Activated naive CD8-positive, alpha-beta T cell treated with anti-CD3 and anti-CD28 coated beads for 36 hours (primary cell): ENCODE measurements at regions not wholly inside any gene's neighbourhood (a gene's known extent, or its start where the extent isn't known, plus 50 kb on each side); places are given as distances from the start of the nearest gene placed in this dataset.
A peak's percentile ranks its signal among the peaks of the same experiment; 100 is the strongest.

ENCODE experiments used
- DNase-seq: peaks from one replicate; pipeline ENCODE4 v3.0.0; 2021
- H3K27ac Mint-ChIP-seq: one replicate; pipeline ENCODE4 v1.8.0; 2022; ENCODE audit warnings: mild to moderate bottlenecking, moderate library complexity, mixed read lengths
- H3K27me3 Mint-ChIP-seq: one replicate; pipeline ENCODE4 v1.8.0; 2022; ENCODE audit warnings: mild to moderate bottlenecking, mixed read lengths
- H3K36me3 Mint-ChIP-seq: one replicate; pipeline ENCODE4 v1.8.0; 2021; ENCODE audit warnings: mild to moderate bottlenecking, mixed read lengths
- H3K4me1 Mint-ChIP-seq: one replicate; pipeline ENCODE4 v1.8.0; 2021; ENCODE audit warnings: mixed read lengths
- H3K4me3 Mint-ChIP-seq: one replicate; pipeline ENCODE4 v1.8.0; 2022; ENCODE audit warnings: mild to moderate bottlenecking, moderate library complexity, mixed read lengths
- H3K9me3 Mint-ChIP-seq: one replicate; pipeline ENCODE4 v1.8.0; 2022; ENCODE audit warnings: mixed read lengths

DNA sequence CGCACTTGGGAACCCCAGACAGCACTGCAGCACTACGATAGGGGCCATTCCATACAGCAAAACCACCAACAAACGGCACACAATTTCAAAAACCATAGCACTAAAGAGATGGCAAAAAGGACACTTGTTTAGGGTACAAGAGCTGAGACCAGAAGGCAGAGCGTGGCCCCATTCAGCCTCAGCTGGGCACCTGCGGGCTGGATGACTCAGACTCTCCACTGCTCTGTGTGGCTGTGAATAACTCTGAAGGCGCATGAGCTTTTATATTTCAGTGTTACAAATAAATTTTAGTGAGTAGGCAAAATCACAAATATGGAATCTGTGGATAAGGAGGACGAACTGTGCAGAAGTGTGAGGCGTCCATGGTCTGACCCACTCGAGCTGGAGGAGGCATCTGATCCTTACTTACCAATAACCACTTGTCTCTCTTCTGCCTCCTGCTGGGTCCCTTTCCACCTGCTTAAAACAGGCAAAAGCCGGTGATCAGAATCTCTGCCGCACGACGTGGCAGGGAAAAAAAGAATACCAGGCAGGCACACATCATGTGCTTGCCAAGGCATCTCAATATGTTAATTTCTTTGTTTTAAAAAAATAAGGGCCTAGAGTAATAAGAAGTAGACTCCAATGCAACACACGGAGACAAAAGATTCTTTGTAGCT is 325.7 kb downstream of the SHANK2 start:
- Mint-ChIP-seq H3K4me1 (no peaks in the 10 kb centered on the region), H3K36me3 (no peaks in the 10 kb centered on the region), H3K9me3 (peaks cover 11% of the 10 kb centered on the region), H3K4me3 (no peak overlapping the region), H3K27ac (no peak overlapping the region), H3K27me3 (peaks cover 8% of the 10 kb centered on the region)
- DNase-seq = no peak

DNA sequence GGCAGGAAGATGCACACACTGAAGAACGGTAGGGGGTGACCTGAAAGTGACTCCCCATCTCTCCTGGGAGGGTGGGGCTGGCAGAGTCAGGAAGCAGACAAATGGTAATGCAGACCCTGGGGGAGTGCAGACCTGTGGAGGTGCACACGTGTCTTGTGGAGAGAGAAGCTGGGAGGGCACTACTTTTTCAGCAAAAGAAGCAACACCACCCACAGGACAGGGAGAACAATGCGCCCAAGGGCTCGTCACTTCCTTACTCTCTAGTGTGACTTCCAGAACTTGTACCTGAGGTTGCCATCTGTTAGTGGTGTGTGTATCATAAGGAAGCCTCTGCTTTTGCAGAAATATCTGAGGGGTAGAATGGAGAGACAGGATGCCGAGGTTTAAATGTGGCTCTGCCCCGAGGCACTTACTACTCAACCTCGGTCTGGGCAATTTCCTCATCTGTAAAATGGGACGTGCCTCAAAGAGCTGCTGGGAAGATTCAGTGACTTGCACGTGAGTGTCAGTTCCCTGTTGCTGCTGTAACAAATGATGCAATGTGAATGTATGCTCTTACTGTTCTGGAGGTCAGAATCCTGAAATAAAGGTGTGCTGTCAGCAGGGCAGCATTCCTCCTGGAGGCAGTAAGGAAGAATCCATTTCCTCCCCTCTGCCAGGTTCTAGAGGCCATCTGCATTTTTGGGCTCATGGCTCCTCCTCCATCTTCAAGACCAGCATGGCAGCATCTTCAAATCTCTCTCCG is 323.4 kb downstream of the SHANK2 start:
- Mint-ChIP-seq H3K9me3 (peaks cover 3% of the 10 kb centered on the region), H3K4me1 (no peaks in the 10 kb centered on the region), H3K36me3 (no peaks in the 10 kb centered on the region), H3K4me3 (no peak overlapping the region), H3K27ac (no peak overlapping the region), H3K27me3 (peaks cover 8% of the 10 kb centered on the region)
- DNase-seq = no peak

DNA sequence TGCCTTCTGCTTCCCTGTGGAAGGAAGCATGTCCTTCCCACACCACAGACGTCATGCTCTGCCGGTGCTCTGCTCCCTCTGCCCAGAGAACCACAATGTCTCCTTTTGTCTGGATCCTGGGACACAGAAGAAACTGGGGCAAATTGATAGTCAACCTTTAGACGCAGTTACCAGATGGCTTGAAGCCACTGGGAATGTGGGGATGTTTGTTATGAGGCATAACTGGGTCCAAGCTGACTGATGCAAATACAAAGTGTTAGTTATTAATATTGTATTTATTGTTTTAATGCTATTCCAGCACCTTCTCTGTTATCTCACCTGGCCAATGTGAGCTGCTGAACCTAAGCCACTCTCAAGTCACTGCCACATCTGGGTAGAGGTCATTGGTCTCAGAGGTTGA is 322.2 kb downstream of the SHANK2 start:
- Mint-ChIP-seq H3K4me1 (no peaks in the 10 kb centered on the region), H3K9me3 (peaks cover 3% of the 10 kb centered on the region), H3K27ac (no peak overlapping the region), H3K36me3 (no peaks in the 10 kb centered on the region), H3K27me3 (peaks cover 8% of the 10 kb centered on the region), H3K4me3 (no peak overlapping the region)
- no peak for DNase-seq

DNA sequence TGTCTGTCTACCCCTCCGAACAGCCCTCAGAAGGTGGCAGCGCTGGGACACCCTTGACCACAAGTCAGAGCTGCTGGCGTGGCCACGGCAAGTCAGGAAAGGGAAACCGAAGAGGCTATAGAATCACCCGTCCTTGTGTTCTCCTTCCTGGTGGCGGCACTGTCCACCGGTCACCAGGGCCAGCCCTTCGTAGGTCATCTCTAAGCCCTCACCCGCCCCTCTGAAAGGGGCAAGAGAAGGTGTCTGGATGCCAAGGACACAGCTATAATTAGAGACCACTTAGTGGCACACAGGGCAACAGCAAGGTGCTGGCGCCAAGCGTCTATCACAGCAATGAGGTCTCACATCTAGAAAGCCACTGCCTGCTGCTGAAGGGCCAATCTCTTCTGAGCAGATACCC is 320.9 kb downstream of the SHANK2 start:
- H3K27me3 Mint-ChIP-seq = peaks cover 8% of the 10 kb centered on the region
- H3K4me3 Mint-ChIP-seq = no peak overlapping the region
- DNase-seq = no peak
- no peak overlapping the region for H3K27ac Mint-ChIP-seq
- no peaks in the 10 kb centered on the region for H3K36me3 Mint-ChIP-seq
- no peaks in the 10 kb centered on the region for H3K4me1 Mint-ChIP-seq
- peaks cover 3% of the 10 kb centered on the region for H3K9me3 Mint-ChIP-seq

DNA sequence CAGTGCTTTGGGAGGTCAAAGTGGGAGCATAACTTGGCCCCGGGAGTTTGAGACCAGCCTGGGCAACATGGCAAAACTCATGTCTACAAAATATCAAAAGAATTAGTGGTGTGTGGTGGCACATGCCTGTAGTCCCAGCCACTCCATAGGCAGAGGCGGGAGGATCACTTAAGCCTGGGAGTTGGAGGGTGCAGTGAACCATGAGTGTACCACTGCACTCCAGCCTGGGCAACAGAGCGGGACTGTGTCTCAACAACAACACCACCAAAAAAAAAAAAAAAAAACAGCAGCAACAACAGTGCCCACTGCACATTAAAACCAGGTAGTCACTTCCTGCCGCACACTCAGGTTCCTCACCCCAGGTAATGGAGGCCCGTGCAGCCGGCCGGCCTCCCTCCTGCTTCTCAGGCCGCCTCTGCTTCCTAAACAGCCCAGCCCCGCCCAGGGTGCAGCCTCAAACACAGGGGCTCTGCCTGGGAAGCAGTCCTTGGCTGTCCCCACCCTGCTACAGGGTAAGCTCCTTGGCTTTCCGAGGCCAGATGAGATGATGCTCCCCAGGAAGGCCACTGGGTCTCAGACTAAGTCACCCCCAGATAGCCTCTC is 318.3 kb downstream of the SHANK2 start:
- peaks cover 3% of the 10 kb centered on the region for H3K9me3 Mint-ChIP-seq
- H3K36me3 Mint-ChIP-seq = no peaks in the 10 kb centered on the region
- no peaks in the 10 kb centered on the region for H3K4me1 Mint-ChIP-seq
- no peak for DNase-seq
- H3K27me3 Mint-ChIP-seq = peaks cover 3% of the 10 kb centered on the region
- H3K4me3 Mint-ChIP-seq = no peak overlapping the region
- H3K27ac Mint-ChIP-seq = no peak overlapping the region

DNA sequence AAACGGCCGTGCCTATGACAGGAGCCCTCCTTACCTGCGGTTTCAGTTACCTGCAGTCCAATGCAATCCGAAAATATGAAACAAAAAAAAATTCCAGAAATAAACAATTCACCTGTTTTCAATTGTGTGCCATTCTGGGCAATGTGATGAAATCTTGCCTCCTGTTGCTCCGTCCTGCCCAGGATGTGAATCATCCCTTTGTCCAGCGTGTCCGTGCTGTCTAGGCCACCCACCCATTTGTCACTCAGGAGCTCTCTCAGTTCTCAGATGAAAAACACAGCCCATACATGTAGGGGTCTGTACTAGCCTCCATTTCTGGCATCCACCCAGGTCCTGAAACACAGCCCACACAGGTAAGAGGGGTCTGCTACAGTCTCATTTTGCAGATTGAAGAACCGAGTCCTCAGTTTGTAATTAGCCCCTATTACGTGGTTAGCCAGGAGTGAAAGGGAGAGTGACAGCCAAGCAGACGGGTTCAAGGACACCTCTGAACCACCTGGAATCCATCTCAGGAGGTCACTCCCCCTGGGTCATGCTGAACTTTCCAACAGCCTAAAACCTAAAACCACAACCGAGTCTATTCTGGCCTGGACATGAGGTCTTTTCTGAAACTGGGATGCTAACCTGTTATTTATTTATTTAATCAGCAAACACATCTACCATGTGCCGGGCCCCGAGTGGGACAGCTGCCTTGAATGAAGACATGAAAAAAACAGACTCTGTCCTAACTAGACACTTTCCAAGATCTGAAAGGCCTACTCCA is 317.2 kb downstream of the SHANK2 start:
- H3K9me3 Mint-ChIP-seq = peaks cover 8% of the 10 kb centered on the region
- no peaks in the 10 kb centered on the region for H3K4me1 Mint-ChIP-seq
- no peak overlapping the region for H3K27ac Mint-ChIP-seq
- no peak for DNase-seq
- no peaks in the 10 kb centered on the region for H3K36me3 Mint-ChIP-seq
- peaks cover 3% of the 10 kb centered on the region for H3K27me3 Mint-ChIP-seq
- H3K4me3 Mint-ChIP-seq = no peak overlapping the region

DNA sequence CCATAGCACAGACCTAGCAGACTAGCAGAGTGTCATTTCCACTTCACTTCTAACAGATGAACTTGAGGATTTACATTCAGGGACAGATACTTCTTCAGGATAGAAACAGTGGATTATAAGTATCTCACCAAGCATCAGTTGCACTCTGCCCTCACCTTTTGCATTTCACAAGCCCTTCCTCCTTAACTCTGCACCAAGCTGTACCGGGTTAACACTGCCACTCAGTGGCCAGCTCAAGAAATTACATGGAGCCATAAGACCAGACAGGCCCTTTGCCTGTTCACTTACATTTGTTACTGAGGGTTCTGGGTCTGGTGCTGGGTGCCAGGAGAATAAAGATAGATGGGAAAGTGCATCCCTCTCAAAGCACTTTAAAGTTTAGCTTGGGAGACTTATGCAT is 309.8 kb downstream of the SHANK2 start:
- H3K36me3 Mint-ChIP-seq = peaks cover 3% of the 10 kb centered on the region
- H3K4me3 Mint-ChIP-seq = no peak overlapping the region
- peaks cover 6% of the 10 kb centered on the region for H3K27me3 Mint-ChIP-seq
- H3K9me3 Mint-ChIP-seq = peaks cover 29% of the 10 kb centered on the region
- DNase-seq = peak; percentile 11
- H3K4me1 Mint-ChIP-seq = no peaks in the 10 kb centered on the region
- no peak overlapping the region for H3K27ac Mint-ChIP-seq

DNA sequence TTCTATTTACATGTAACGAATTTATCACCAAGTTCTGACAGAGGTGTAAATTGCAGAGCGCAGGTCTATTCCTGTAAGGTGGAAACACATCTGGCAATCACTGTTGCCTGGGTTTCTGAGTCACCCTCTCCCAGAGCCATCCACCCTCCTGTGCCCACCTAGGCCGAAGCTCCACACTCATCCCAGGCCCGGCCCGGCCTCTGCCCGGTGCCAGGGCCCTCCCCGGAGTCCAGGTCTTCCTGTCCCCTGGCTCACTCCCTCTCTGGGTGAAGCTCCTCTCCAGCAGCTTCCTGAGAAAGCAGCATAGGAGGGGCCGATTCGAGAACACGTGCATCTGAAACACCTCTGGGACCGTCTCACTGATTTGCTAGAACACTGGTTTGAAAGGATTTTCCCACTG is 308.2 kb downstream of the SHANK2 start:
- Mint-ChIP-seq H3K27ac (no peak overlapping the region), H3K9me3 (peaks cover 29% of the 10 kb centered on the region)

DNA sequence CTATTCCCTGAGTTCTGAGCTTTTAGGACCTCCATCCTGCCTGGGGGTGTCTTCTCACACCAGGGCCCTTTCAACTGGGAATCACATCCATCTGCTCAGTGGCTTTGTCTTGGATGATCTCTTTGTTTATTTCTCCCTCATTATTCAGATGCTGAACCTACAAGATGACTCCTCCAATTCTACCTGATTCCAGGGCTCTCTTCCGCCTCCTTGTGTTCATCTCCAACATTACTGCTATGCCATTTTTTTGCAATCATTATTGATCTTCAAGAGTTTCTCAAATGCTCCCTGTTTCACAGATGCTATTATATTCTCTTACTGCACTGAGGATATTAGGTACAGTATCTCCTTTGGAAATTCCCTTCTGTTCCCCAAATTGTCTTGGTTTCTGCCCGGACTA is 307.7 kb downstream of the SHANK2 start:
- DNase-seq = no peak
- Mint-ChIP-seq H3K27me3 (peaks cover 11% of the 10 kb centered on the region), H3K36me3 (peaks cover 3% of the 10 kb centered on the region), H3K4me3 (no peak overlapping the region), H3K4me1 (no peaks in the 10 kb centered on the region), H3K9me3 (peaks cover 27% of the 10 kb centered on the region), H3K27ac (no peak overlapping the region)

More for the DNA sequence above, 308.2 kb downstream of the SHANK2 start:
- H3K36me3 Mint-ChIP-seq = peaks cover 3% of the 10 kb centered on the region
- no peak for DNase-seq
- peaks cover 11% of the 10 kb centered on the region for H3K27me3 Mint-ChIP-seq
- H3K4me1 Mint-ChIP-seq = no peaks in the 10 kb centered on the region
- no peak overlapping the region for H3K4me3 Mint-ChIP-seq

DNA sequence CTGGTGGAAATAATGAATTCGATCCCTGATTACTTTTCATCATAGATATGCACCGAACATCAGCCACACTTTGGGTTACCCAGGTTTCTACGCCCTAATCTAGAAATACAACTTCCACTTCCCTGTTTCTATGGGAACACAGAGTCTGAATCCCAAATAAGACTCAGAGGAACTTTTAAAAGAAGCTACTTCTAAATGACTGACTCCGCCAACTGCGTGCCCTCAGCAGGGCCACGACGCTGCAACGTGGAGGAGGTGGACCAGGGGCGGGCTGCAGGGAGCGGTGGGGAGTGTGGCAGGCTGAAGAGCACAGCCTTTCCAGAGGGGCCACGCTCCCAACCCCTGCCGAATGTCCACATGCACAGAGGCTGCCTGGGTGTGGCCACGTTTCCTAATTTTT is 304.0 kb downstream of the SHANK2 start:
- H3K4me3 Mint-ChIP-seq = no peak overlapping the region
- no peaks in the 10 kb centered on the region for H3K36me3 Mint-ChIP-seq
- peaks cover 11% of the 10 kb centered on the region for H3K27me3 Mint-ChIP-seq
- peaks cover 16% of the 10 kb centered on the region for H3K9me3 Mint-ChIP-seq
- H3K27ac Mint-ChIP-seq = no peak overlapping the region
- DNase-seq = no peak
- no peaks in the 10 kb centered on the region for H3K4me1 Mint-ChIP-seq

DNA sequence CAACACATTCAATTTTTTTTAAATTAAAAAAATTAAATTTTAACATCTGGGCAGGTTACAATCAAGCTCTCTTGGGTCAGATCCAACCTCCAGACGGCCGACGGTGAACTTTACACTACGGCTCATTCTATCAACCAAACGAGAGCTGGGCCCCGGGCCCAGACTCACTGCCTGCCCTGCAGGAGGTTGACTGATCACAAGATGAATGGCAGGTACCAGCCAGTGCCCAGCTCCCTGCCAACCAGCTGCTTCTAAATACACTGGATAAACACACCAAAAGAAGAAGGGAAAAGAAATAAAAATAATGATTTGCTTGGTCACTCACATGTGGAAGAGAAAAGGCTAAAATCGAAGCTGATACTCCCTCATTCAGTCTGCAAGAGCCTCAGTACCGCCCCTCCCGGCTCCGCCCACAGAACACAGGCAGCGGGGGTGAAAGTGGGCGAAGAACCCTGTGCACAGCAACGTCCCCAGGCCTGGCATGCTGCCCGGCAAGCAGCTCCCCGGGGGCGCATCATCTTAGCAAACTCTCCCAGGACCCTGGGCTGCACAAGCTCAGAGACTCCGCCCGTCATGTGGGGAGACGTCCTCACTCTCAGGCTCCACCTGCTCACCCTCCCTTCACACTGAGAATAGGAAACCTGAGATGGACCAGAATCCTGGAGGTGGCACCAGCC is 303.4 kb downstream of the SHANK2 start:
- H3K9me3 Mint-ChIP-seq = peaks cover 13% of the 10 kb centered on the region
- H3K27me3 Mint-ChIP-seq = peaks cover 16% of the 10 kb centered on the region
- no peak overlapping the region for H3K27ac Mint-ChIP-seq
- DNase-seq = no peak
- no peak overlapping the region for H3K4me3 Mint-ChIP-seq
- no peaks in the 10 kb centered on the region for H3K36me3 Mint-ChIP-seq
- peaks cover 2% of the 10 kb centered on the region for H3K4me1 Mint-ChIP-seq

DNA sequence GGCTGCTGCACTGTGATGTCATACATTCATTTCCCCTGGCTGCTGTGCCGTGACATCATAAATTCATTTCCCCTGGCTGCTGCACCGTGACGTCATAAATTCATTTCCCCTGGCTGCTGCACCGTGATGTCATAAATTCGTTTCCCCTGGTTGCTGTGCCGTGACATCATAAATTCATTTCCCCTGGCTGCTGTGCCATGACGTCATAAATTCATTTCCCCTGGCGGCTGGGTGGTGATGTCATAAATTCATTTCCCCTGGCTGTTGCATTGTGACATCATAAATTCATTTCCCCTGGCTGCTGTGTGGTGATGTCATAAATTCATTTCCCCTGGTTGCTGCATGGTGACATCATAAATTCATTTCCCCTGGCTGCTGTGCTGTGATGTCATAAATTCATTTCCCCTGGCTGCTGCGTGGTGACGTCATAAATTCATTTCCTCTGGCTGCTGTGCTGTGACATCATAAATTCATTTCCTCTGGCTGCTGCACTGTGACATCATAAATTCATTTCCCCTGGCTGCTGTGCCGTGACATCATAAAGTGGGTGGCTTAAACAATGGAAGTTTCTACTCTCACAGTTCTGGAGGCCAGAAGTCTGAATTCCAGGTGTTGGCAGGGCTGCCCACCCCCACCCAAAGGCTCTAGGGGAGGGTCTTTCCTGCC is 301.1 kb downstream of the SHANK2 start:
- no peak for DNase-seq
- H3K4me1 Mint-ChIP-seq = peaks cover 2% of the 10 kb centered on the region
- peaks cover 11% of the 10 kb centered on the region for H3K27me3 Mint-ChIP-seq
- H3K9me3 Mint-ChIP-seq = peaks cover 9% of the 10 kb centered on the region
- no peaks in the 10 kb centered on the region for H3K36me3 Mint-ChIP-seq
- H3K4me3 Mint-ChIP-seq = no peak overlapping the region
- no peak overlapping the region for H3K27ac Mint-ChIP-seq

DNA sequence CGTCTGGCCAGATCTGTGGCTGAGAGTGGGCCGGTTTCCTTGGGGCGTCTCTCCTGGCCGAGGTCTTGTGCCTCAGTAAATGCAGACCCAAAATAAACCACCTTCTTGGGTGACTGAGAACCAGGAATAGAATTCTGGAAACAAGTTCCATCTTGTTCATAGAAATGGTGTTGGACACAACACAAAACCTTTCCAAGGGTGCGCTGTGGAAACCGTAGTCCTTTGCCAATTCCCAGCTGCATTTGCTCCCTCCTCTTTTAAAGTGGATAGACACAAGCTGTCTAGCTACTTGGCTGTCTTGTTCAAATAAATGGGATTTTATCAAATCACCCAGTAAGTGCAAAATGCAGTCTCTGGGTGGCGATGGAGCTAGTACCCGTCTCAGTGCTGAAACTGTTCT is 300.2 kb downstream of the SHANK2 start:
- Mint-ChIP-seq H3K27me3 (peaks cover 10% of the 10 kb centered on the region), H3K4me3 (no peak overlapping the region), H3K36me3 (no peaks in the 10 kb centered on the region), H3K4me1 (peaks cover 2% of the 10 kb centered on the region), H3K27ac (no peak overlapping the region), H3K9me3 (peaks cover 9% of the 10 kb centered on the region)
- no peak for DNase-seq

DNA sequence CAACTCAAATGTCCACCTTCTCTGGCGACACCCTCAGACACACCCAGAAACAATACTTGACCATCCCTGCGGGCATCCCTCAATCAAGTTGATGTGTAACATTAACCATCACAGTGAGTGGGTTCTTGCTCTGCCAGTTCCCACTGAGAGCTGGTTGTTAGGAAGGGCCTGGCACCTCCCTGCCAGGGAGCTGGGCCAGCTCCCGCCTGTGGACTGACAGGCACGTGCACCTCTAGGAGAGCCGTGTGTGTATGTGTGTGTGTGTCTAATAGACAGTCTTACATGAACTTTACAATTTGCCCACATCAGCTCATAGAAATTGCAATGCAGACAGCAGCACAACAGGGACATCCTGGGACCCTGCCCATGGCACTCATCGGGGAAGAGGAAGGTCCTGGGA is 298.7 kb downstream of the SHANK2 start:
- H3K4me1 Mint-ChIP-seq = peaks cover 2% of the 10 kb centered on the region
- H3K27me3 Mint-ChIP-seq = peaks cover 5% of the 10 kb centered on the region
- peaks cover 9% of the 10 kb centered on the region for H3K9me3 Mint-ChIP-seq
- H3K36me3 Mint-ChIP-seq = no peaks in the 10 kb centered on the region
- no peak for DNase-seq
- no peak overlapping the region for H3K4me3 Mint-ChIP-seq
- no peak overlapping the region for H3K27ac Mint-ChIP-seq
